OCI-LY7 (cell line): ENCODE measurements at regions not wholly inside any gene's neighbourhood (a gene's known extent, or its start where the extent isn't known, plus 50 kb on each side); places are given as distances from the start of the nearest gene placed in this dataset.

Source experiments
- BruUV-seq: library from RNA; stranded (reverse); fragments of 400-500 nt; replicated peaks from 2 replicates; lab custom pipeline; 2021; lab: Mats Ljungman, UMichigan
- CTCF ChIA-PET: fragments of 300-600 bp; sonication (Branson Sonifier 250); formaldehyde crosslinking; loops from one replicate; lab custom pipeline; 2022; ENCODE audit warnings: antibody characterized with exemption; ENCODE audit not compliant: unreplicated experiment; lab: Charles Lee
- POLR2A ChIA-PET: fragments of 300-600 bp; sonication (Branson Sonifier 250); formaldehyde crosslinking; loops from one replicate; lab custom pipeline; 2022; ENCODE audit warnings: antibody characterized with exemption; lab: Charles Lee
- DNase-seq: peaks from one replicate; pipeline ENCODE4 v3.0.0-alpha.2; 2015; ENCODE audit warnings: low spot score
- H2AFZ ChIP-seq: fragments of 200-600 bp; sonication (generic), shearing (Covaris generic); 2 replicates; pipeline ENCODE4 v1.6.1; 2014; ENCODE audit warnings: mild to moderate bottlenecking, antibody characterized with exemption, low read length, moderate library complexity
- H3K27ac ChIP-seq: fragments of 200-600 bp; sonication (generic); 2 replicates; pipeline ENCODE4 v1.5.1; 2014; ENCODE audit warnings: mixed run types, low read depth, mild to moderate bottlenecking, moderate library complexity, low read length, inconsistent platforms; ENCODE audit not compliant: poor library complexity, severe bottlenecking
- H3K36me3 ChIP-seq: fragments of 200-600 bp; sonication (generic); 2 replicates; pipeline ENCODE4 v1.6.1; 2014; ENCODE audit warnings: mild to moderate bottlenecking, antibody characterized with exemption, low read length, moderate library complexity, mixed read lengths; ENCODE audit not compliant: insufficient read depth
- H3K4me1 ChIP-seq: fragments of 200-600 bp; sonication (generic); 2 replicates; pipeline ENCODE4 v1.5.1; 2014; ENCODE audit warnings: mild to moderate bottlenecking, low read length; ENCODE audit not compliant: insufficient read depth, poor library complexity, severe bottlenecking
- H3K4me2 ChIP-seq: fragments of 200-600 bp; sonication (generic); 2 replicates; pipeline ENCODE4 v1.6.1; 2014; ENCODE audit warnings: mild to moderate bottlenecking, low read length
- H3K4me3 ChIP-seq: fragments of 200-600 bp; sonication (generic); 2 replicates; pipeline ENCODE4 v1.5.1; 2014; ENCODE audit warnings: mild to moderate bottlenecking, low read depth, low read length; ENCODE audit not compliant: poor library complexity, severe bottlenecking
- H3K79me2 ChIP-seq: fragments of 200-600 bp; sonication (generic); 2 replicates; pipeline ENCODE4 v1.6.1; 2016; ENCODE audit warnings: low read depth, mild to moderate bottlenecking, low read length, moderate library complexity, mixed read lengths; ENCODE audit not compliant: insufficient read depth
- H3K9me2 ChIP-seq: fragments of 200-600 bp; sonication (generic); 2 replicates; pipeline ENCODE4 v1.6.1; 2016; ENCODE audit warnings: mild to moderate bottlenecking, low read length, mixed read lengths; ENCODE audit not compliant: insufficient read depth
- H3K9me3 ChIP-seq: fragments of 200-600 bp; sonication (generic); 2 replicates; pipeline ENCODE4 v1.6.1; 2014; ENCODE audit warnings: mild to moderate bottlenecking, mixed run types, low read length, mixed read lengths
- H4K20me1 ChIP-seq: fragments of 200-600 bp; sonication (generic); 2 replicates; pipeline ENCODE4 v1.6.1; 2014; ENCODE audit warnings: mild to moderate bottlenecking, antibody characterized with exemption, low read length, moderate library complexity, mixed read lengths; ENCODE audit not compliant: insufficient read depth
- EZH2phosphoT487 ChIP-seq: fragments of 200-600 bp; sonication (generic); IDR thresholded peaks from 2 replicates; pipeline ENCODE4 v1.6.1; 2018; ENCODE audit warnings: low read depth, borderline replicate concordance, mild to moderate bottlenecking, mixed run types, antibody characterized with exemption, low read length, moderate library complexity, mixed read lengths
- intact Hi-C: fragments of 100-400 bp; cut with micrococcal nuclease; formaldehyde crosslinking; loops from one replicate; pipeline ENCODE4 v1.10.0; 2022; ENCODE audit not compliant: unreplicated experiment
- TF ChIP-seq, protein P1 (sequence below): fragments of 200-600 bp; sonication (generic); conservative IDR thresholded peaks from 2 replicates; pipeline ENCODE4 v1.5.1; 2014; ENCODE audit warnings: mild to moderate bottlenecking, antibody characterized with exemption, low read length, moderate library complexity, mixed read lengths

DNA sequence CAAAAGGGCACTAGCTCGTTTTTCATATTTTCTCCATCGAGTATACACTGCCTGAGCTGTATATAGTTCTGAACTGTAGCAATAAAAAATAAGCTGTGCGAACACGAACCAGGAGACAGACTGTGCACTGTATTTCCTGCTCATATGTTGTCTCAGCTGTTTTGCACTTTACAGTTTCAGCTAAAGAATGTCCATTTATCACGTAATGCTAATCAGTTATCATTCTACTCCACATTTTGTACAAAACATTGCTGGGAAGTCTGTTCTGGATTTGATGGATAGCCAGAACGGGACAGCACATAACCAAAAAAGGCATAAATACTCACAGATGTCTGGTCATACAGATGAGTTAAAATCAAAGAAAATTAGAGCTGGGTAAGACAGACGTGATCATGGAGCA, 315.5 kb upstream of the ADGRL3 start:
- Histone ChIP-seq H2AFZ (no peak overlapping the region), H3K79me2 (no peaks in the 10 kb centered on the region), H3K9me2 (no peaks in the 10 kb centered on the region), H3K9me3 (no peaks in the 10 kb centered on the region), H4K20me1 (no peaks in the 10 kb centered on the region), H3K36me3 (no peaks in the 10 kb centered on the region), H3K4me3 (no peak overlapping the region), H3K4me2 (no peak overlapping the region), H3K4me1 (no peaks in the 10 kb centered on the region), H3K27ac (no peak overlapping the region)
- TF ChIP-seq EZH2phosphoT487 = no peak
- TF ChIP-seq, protein P1, sequence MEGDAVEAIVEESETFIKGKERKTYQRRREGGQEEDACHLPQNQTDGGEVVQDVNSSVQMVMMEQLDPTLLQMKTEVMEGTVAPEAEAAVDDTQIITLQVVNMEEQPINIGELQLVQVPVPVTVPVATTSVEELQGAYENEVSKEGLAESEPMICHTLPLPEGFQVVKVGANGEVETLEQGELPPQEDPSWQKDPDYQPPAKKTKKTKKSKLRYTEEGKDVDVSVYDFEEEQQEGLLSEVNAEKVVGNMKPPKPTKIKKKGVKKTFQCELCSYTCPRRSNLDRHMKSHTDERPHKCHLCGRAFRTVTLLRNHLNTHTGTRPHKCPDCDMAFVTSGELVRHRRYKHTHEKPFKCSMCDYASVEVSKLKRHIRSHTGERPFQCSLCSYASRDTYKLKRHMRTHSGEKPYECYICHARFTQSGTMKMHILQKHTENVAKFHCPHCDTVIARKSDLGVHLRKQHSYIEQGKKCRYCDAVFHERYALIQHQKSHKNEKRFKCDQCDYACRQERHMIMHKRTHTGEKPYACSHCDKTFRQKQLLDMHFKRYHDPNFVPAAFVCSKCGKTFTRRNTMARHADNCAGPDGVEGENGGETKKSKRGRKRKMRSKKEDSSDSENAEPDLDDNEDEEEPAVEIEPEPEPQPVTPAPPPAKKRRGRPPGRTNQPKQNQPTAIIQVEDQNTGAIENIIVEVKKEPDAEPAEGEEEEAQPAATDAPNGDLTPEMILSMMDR = no peak
- ChIA-PET POLR2A (no interaction called here), CTCF (no interaction called here)
- BruUV-seq = no TSS peak
- DNase-seq = no peak
- intact Hi-C loops = no loop called here

DNA sequence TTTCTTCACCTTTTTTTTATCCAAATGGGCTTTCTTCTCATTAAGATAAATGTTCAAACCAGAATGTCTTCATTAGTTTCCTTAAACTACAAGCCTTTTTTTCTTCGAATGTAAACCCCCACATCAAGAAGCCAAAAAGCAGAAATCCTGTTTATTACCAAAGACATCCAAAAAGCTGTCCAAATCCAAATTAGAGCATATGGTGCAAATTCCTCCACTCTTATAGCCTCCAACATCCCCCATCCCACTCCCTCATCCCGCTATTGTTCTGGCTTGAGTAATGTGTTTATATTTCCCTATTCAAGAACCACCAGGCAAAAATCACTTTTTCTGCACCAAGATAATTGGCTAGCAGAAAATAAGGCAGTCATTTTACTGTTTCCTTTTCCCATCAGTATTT, 315.1 kb upstream of the ADGRL3 start:
- POLR2A ChIA-PET = interaction anchor here (0.6 to 1.3 kb wide), 2 partner anchors 57 to 1357 kb away, joined by 3 read pairs; no protein-coding TSS in a partner anchor

DNA sequence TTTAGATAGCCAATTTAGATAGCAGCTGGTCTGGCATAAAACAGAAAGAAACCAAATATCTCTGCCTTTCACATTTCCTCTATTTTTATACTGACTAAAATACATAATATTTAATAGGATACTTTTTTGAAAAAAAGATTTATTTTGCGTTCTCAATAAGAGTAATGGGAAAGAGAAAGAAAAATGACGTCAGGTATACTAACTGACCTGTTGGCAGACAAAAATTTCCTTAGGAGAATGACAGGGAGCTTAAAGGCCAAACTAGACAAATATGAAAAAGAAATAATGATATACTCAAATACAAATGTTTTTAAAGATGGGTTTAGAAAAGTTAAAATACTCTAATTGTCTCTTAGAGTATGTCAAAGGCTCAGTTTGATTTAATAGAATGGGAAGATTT, 309.4 kb upstream of the ADGRL3 start:
- Histone ChIP-seq H3K4me2 (no peak overlapping the region), H3K9me3 (no peaks in the 10 kb centered on the region), H3K79me2 (no peaks in the 10 kb centered on the region), H4K20me1 (no peaks in the 10 kb centered on the region), H3K9me2 (no peaks in the 10 kb centered on the region), H3K4me1 (no peaks in the 10 kb centered on the region), H3K36me3 (no peaks in the 10 kb centered on the region), H3K4me3 (no peak overlapping the region), H3K27ac (no peak overlapping the region), H2AFZ (no peak overlapping the region)
- no peak for TF ChIP-seq EZH2phosphoT487
- TF ChIP-seq, protein P1 = no peak
- BruUV-seq = no TSS peak
- POLR2A ChIA-PET = interaction anchor here (0.7 kb wide), 1 partner anchor 1048 kb away, joined by 3 read pairs; no protein-coding TSS in a partner anchor
- no peak for DNase-seq
- CTCF ChIA-PET = no interaction called here
- intact Hi-C loops = no loop called here

More for the DNA sequence above, 315.1 kb upstream of the ADGRL3 start:
- no peaks in the 10 kb centered on the region for H3K9me3 ChIP-seq
- no peaks in the 10 kb centered on the region for H3K36me3 ChIP-seq
- no peak overlapping the region for H3K4me2 ChIP-seq
- no peak overlapping the region for H2AFZ ChIP-seq
- H3K4me3 ChIP-seq = no peak overlapping the region
- CTCF ChIA-PET = no interaction called here
- no peaks in the 10 kb centered on the region for H3K9me2 ChIP-seq
- no peak for DNase-seq
- H3K27ac ChIP-seq = no peak overlapping the region
- intact Hi-C loops = no loop called here
- H4K20me1 ChIP-seq = no peaks in the 10 kb centered on the region
- no peaks in the 10 kb centered on the region for H3K4me1 ChIP-seq
- H3K79me2 ChIP-seq = no peaks in the 10 kb centered on the region
- no TSS peak for BruUV-seq
- no peak for TF ChIP-seq EZH2phosphoT487
- TF ChIP-seq, protein P1 = no peak
